ENCODE measurements at regions not wholly inside any gene's neighbourhood (a gene's known extent, or its start where the extent isn't known, plus 50 kb on each side); places are given as distances from the start of the nearest gene placed in this dataset.
A peak's percentile ranks its signal among the peaks of the same experiment; 100 is the strongest.
"Not testable (repeated sequence)": the region's sequence is repeated elsewhere in the genome, so short reads cannot be mapped to it uniquely, and the experiment has no call there.

- Mint-ChIP-seq H3K27me3 (peaks cover 25% of the 10 kb centered on the region), H3K4me1 (peaks cover 33% of the 10 kb centered on the region), H3K27ac (no peak overlapping the region), H3K9me3 (peaks cover 6% of the 10 kb centered on the region), H3K36me3 (peaks cover 6% of the 10 kb centered on the region), H3K4me3 (peak overlapping the region; percentile 83)
- ATAC-seq, result no peak
These were observed 54.4 kb downstream of the PRR18 start for GRCh38 chr6:166253778-166254204.

DNA sequence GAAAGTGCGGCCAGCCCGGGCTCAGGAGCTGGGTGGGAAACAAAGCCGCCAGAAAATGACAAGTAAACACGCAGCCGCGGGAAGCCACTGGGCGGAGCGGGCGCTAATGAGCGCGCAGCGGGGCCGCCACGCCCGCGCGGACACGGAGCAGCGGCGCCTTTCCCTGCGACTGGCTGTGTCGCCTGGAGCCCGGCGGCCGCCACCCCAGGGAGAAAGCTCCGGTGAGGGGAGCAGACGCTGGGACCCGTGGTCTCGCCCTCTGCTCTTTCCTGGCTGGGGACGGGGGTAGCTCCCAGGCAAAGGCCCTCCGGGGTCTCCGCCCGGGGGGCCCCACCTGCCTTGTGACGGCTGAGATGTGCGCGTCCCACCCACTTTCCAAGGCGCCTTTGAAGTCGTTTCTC is 54.9 kb downstream of the PRR18 start:
- Mint-ChIP-seq H3K27ac (no peak overlapping the region), H3K27me3 (peaks cover 25% of the 10 kb centered on the region)

DNA sequence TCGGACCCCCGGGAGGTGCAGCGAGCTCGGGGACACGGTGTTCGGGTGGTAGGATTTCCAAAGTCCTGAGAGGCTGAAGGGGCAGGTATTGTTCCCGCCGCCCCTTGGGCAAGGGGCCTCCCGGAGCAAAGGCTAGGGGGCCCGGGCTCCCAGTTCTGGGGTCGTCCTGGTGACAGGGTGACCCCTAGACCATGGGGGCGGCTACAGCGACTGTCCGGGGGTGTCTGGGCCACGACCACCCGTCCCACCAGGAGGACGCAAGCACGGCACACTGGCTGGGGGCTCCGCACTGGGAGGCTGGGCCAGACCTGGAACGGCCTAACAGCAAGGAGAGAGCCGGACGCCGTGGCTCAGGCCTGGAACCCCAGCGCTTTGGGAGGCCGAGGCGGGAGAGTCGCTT is 55.6 kb downstream of the PRR18 start:
- Mint-ChIP-seq H3K27ac (no peak overlapping the region), H3K4me1 (peaks cover 22% of the 10 kb centered on the region), H3K27me3 (peaks cover 25% of the 10 kb centered on the region), H3K4me3 (no peak overlapping the region), H3K36me3 (peaks cover 6% of the 10 kb centered on the region), H3K9me3 (peaks cover 6% of the 10 kb centered on the region)
- no peak for ATAC-seq

More for the DNA sequence above, 54.9 kb downstream of the PRR18 start:
- Mint-ChIP-seq H3K4me1 (peaks cover 28% of the 10 kb centered on the region), H3K9me3 (peaks cover 6% of the 10 kb centered on the region), H3K36me3 (peaks cover 6% of the 10 kb centered on the region), H3K4me3 (peak overlapping the region; percentile 83)
- peak; percentile 60 for ATAC-seq

DNA sequence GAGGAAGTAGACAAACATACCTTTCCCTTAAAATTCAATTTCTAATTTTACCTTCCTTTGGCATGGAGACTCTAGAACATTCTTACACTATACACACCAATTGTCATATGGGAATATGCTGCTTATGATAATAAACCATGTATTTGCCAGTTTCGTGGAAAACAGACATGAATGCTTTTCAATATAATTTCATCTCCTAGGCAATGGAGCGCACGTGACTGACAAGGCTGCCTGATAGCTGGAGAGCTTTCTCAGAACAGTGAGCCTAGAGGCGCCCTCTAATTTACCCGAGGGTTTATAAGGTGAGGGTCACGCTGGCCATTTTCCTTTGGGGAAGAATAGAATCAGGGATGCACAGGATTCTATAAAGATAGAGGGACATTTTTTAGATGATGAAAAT is 56.5 kb downstream of the PRR18 start:
- H3K4me3 Mint-ChIP-seq, result peak overlapping the region; percentile 29
- H3K27ac Mint-ChIP-seq, result no peak overlapping the region

GRCh38 chr6:166251211-166251610 is 57.0 kb downstream of the PRR18 start:
- peaks cover 22% of the 10 kb centered on the region for H3K4me1 Mint-ChIP-seq
- no peak for ATAC-seq
- H3K4me3 Mint-ChIP-seq, result no peak overlapping the region
- no peak overlapping the region for H3K27ac Mint-ChIP-seq
- H3K9me3 Mint-ChIP-seq, result no peaks in the 10 kb centered on the region
- no peaks in the 10 kb centered on the region for H3K36me3 Mint-ChIP-seq
- peaks cover 17% of the 10 kb centered on the region for H3K27me3 Mint-ChIP-seq

More for the DNA sequence above, 56.5 kb downstream of the PRR18 start:
- ATAC-seq, result no peak
- H3K4me1 Mint-ChIP-seq, result peaks cover 22% of the 10 kb centered on the region
- H3K36me3 Mint-ChIP-seq, result no peaks in the 10 kb centered on the region
- H3K27me3 Mint-ChIP-seq, result peaks cover 18% of the 10 kb centered on the region
- H3K9me3 Mint-ChIP-seq, result no peaks in the 10 kb centered on the region

DNA sequence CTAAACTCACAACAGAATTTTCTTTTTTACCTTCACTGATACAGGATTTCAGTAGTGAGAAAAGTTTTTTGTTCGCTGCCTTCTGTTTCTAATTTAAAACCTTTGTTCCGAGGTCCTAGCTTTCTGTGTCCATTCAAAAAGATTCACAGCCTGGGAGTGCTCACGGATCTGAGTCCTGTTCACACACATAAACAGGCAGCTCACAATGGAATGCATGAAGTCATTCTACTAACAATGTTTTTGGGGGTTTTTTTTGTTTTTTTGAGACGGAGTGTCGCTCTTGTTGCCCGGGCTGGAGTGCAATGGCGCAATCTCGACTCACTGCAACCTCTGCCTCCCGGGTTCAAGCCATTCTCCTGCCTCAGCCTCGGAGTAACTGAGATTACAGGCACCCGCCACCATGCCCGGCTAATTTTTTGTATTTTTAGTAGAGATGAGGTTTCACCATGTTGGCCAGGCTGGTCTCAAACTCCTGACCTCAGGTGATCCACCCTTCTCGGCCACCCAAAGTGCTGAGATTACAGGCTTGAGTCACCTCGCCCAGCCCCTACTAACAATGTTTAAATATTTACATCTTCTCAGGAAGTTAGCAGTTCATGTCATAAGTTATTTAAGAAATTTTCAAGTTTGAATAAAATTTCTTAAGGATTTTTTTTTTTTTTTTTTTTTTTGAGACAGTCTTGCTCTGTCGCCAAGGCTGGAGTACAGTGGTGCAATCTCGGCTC is 59.0 kb downstream of the PRR18 start:
- peaks cover 10% of the 10 kb centered on the region for H3K27me3 Mint-ChIP-seq
- not testable (repeated sequence) for H3K9me3 Mint-ChIP-seq, H3K36me3 Mint-ChIP-seq, H3K4me3 Mint-ChIP-seq, ATAC-seq, H3K27ac Mint-ChIP-seq
- peaks cover 29% of the 10 kb centered on the region for H3K4me1 Mint-ChIP-seq

- peaks cover 15% of the 10 kb centered on the region for H3K4me1 Mint-ChIP-seq
- no peaks in the 10 kb centered on the region for H3K9me3 Mint-ChIP-seq
- H3K27me3 Mint-ChIP-seq, result no peaks in the 10 kb centered on the region
- H3K36me3 Mint-ChIP-seq, result no peaks in the 10 kb centered on the region
- ATAC-seq, result no peak
- no peak overlapping the region for H3K4me3 Mint-ChIP-seq
- H3K27ac Mint-ChIP-seq, result peak overlapping the region; percentile 69
These were observed 63.0 kb downstream of the PRR18 start for GRCh38 chr6:166245148-166245547.

GRCh38 chr6:166244353-166245045 is 63.7 kb downstream of the PRR18 start:
- peak; percentile 71 for ATAC-seq
- Mint-ChIP-seq H3K4me1 (peaks cover 15% of the 10 kb centered on the region), H3K27me3 (no peaks in the 10 kb centered on the region), H3K27ac (peak overlapping the region; percentile 69), H3K36me3 (no peaks in the 10 kb centered on the region), H3K4me3 (peak overlapping the region; percentile 64), H3K9me3 (no peaks in the 10 kb centered on the region)

- no peak for ATAC-seq
- H3K9me3 Mint-ChIP-seq, result no peaks in the 10 kb centered on the region
- H3K4me3 Mint-ChIP-seq, result no peak overlapping the region
- H3K4me1 Mint-ChIP-seq, result peaks cover 15% of the 10 kb centered on the region
- H3K36me3 Mint-ChIP-seq, result no peaks in the 10 kb centered on the region
- H3K27ac Mint-ChIP-seq, result no peak overlapping the region
- H3K27me3 Mint-ChIP-seq, result no peaks in the 10 kb centered on the region
These were observed 65.3 kb downstream of the PRR18 start for GRCh38 chr6:166242888-166243287.

- no peaks in the 10 kb centered on the region for H3K9me3 Mint-ChIP-seq
- peaks cover 6% of the 10 kb centered on the region for H3K27me3 Mint-ChIP-seq
- H3K4me1 Mint-ChIP-seq, result peaks cover 15% of the 10 kb centered on the region
- H3K4me3 Mint-ChIP-seq, result no peak overlapping the region
- H3K27ac Mint-ChIP-seq, result no peak overlapping the region
- ATAC-seq, result no peak
- H3K36me3 Mint-ChIP-seq, result no peaks in the 10 kb centered on the region
These were observed 66.2 kb downstream of the PRR18 start for GRCh38 chr6:166241974-166242373.

DNA sequence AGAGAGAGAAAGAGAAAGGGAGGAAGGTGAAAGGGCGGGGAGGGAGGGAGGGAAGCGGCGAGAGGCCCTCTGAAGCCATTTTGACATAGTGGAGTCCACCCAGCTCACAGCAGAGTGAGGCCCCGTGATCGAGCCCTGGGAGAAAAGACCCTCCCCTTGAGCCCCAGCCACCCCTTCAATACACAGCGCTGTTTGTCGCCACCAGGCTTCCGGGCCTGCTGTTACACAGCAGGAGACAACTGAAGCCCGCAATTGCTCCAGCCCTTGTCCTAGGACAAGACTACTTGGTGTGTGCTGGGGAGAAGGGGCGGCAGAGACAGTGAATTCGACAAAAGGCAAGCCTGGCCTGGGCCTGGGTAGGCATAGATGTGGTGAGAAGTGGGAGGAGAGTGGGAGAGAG is 67.3 kb downstream of the PRR18 start:
- H3K36me3 Mint-ChIP-seq, result no peaks in the 10 kb centered on the region
- H3K27ac Mint-ChIP-seq, result no peak overlapping the region
- H3K4me1 Mint-ChIP-seq, result peaks cover 20% of the 10 kb centered on the region
- ATAC-seq, result no peak
- H3K9me3 Mint-ChIP-seq, result no peaks in the 10 kb centered on the region
- H3K27me3 Mint-ChIP-seq, result peaks cover 17% of the 10 kb centered on the region
- H3K4me3 Mint-ChIP-seq, result no peak overlapping the region

GRCh38 chr6:166237617-166238016 is 70.0 kb upstream of the TBXT start:
- no peak overlapping the region for H3K27ac Mint-ChIP-seq
- peaks cover 12% of the 10 kb centered on the region for H3K4me1 Mint-ChIP-seq
- peaks cover 41% of the 10 kb centered on the region for H3K27me3 Mint-ChIP-seq
- no peaks in the 10 kb centered on the region for H3K36me3 Mint-ChIP-seq
- no peak for ATAC-seq
- H3K9me3 Mint-ChIP-seq, result no peaks in the 10 kb centered on the region
- no peak overlapping the region for H3K4me3 Mint-ChIP-seq

DNA sequence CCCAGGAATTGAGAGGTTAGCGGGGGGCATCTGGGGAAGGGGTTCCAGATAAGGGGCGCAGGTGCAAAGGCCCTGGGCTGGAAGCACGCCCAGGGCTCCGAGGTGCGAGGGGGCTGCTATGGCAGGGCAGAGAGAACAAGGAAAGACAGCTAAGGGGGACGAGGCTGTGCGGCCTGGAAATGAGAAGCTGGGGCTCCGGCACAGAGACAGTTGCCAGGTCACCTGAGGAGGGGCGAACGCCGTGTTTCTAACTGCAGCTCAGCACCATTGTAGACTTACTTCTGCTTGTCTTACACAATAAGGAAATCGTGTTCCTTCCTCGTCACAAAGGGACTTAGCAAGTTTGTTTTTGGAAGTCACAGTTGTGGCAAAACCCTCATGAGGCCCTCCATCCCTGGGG is 68.9 kb upstream of the TBXT start:
- H3K9me3 Mint-ChIP-seq, result no peaks in the 10 kb centered on the region
- no peak for ATAC-seq
- H3K4me1 Mint-ChIP-seq, result peaks cover 12% of the 10 kb centered on the region
- peaks cover 49% of the 10 kb centered on the region for H3K27me3 Mint-ChIP-seq
- no peak overlapping the region for H3K4me3 Mint-ChIP-seq
- H3K27ac Mint-ChIP-seq, result no peak overlapping the region
- H3K36me3 Mint-ChIP-seq, result no peaks in the 10 kb centered on the region

- Mint-ChIP-seq H3K4me3 (no peak overlapping the region), H3K4me1 (peaks cover 12% of the 10 kb centered on the region), H3K27ac (peak overlapping the region; percentile 9), H3K36me3 (no peaks in the 10 kb centered on the region), H3K9me3 (no peaks in the 10 kb centered on the region), H3K27me3 (peaks cover 51% of the 10 kb centered on the region)
- ATAC-seq, result no peak
These were observed 68.1 kb upstream of the TBXT start for GRCh38 chr6:166235666-166236292.

DNA sequence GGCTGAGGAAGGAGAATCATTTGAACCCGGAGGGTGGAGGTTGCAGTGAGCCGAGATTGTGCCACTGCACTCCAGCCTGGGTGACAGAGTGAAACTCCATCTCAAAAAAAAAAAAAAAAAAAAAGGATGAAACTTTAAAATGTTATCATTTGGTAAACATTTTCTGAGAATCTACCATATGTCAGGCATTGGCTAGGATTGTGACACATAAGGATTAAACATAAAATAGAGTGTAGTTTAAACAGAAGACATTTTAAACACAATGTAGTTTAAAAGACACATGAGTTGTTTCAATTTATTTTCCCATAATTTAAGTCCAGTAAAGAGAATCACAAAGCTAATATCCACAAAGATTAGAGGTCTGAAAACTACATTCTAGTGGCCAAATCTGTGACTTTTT is 63.5 kb upstream of the TBXT start:
- not testable (repeated sequence) for H3K27ac Mint-ChIP-seq

More for the DNA sequence above, 63.5 kb upstream of the TBXT start:
- H3K36me3 Mint-ChIP-seq, H3K9me3 Mint-ChIP-seq, H3K4me3 Mint-ChIP-seq, ATAC-seq: not testable (repeated sequence)
- Mint-ChIP-seq H3K27me3 (peaks cover 75% of the 10 kb centered on the region), H3K4me1 (peaks cover 12% of the 10 kb centered on the region)

Measured in stimulated activated memory B cell treated with anti-CD40 and anti-IgM and Interleukin-4, amounts not matched to agents 10 μg/mL and 1 μg/mL and 100 μg/mL, for 72 hours (primary cell).